ENCODE measurements at regions not wholly inside any gene's neighbourhood (a gene's known extent, or its start where the extent isn't known, plus 50 kb on each side); places are given as distances from the start of the nearest gene placed in this dataset.

DNA sequence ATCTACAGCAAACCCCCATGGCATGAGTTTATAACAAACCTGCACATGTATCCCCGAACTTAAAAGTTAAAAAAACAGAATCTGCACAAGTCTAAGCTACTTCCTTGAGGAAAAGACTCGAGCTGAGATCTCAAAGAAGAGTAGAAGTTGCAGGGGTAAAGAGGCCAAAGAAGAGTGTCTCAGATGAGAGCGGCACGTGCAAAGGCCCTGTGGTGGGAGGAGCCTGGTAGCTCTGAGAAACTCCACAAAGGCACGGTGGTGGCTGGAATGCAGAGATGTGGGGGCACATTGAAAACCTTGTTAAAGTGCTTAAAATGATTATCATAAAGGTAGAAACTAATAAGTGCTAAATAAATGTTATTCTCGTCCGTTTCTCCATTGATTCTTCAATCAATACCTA is 103.2 kb upstream of the GRK3 start:
- TF ChIP-seq, protein P1, sequence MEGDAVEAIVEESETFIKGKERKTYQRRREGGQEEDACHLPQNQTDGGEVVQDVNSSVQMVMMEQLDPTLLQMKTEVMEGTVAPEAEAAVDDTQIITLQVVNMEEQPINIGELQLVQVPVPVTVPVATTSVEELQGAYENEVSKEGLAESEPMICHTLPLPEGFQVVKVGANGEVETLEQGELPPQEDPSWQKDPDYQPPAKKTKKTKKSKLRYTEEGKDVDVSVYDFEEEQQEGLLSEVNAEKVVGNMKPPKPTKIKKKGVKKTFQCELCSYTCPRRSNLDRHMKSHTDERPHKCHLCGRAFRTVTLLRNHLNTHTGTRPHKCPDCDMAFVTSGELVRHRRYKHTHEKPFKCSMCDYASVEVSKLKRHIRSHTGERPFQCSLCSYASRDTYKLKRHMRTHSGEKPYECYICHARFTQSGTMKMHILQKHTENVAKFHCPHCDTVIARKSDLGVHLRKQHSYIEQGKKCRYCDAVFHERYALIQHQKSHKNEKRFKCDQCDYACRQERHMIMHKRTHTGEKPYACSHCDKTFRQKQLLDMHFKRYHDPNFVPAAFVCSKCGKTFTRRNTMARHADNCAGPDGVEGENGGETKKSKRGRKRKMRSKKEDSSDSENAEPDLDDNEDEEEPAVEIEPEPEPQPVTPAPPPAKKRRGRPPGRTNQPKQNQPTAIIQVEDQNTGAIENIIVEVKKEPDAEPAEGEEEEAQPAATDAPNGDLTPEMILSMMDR (IDR thresholded peaks at IDR 0.05 in 2 of 3, conservative IDR thresholded peaks at IDR 0.05 in 1 of 3; ENCODE audit: borderline replicate concordance in 1 of 3, insufficient read depth in 1 of 3, low read depth in 2 of 3, low read length in 2 of 3): no peak
- no peak for TF ChIP-seq POLR2A (IDR thresholded peaks at IDR 0.05; ENCODE audit: borderline replicate concordance, extremely low read depth, insufficient read depth, insufficient read length)
- TF ChIP-seq EZH2phosphoT487 (IDR thresholded peaks at IDR 0.05; ENCODE audit: borderline replicate concordance): no peak
- TF ChIP-seq, protein P2, sequence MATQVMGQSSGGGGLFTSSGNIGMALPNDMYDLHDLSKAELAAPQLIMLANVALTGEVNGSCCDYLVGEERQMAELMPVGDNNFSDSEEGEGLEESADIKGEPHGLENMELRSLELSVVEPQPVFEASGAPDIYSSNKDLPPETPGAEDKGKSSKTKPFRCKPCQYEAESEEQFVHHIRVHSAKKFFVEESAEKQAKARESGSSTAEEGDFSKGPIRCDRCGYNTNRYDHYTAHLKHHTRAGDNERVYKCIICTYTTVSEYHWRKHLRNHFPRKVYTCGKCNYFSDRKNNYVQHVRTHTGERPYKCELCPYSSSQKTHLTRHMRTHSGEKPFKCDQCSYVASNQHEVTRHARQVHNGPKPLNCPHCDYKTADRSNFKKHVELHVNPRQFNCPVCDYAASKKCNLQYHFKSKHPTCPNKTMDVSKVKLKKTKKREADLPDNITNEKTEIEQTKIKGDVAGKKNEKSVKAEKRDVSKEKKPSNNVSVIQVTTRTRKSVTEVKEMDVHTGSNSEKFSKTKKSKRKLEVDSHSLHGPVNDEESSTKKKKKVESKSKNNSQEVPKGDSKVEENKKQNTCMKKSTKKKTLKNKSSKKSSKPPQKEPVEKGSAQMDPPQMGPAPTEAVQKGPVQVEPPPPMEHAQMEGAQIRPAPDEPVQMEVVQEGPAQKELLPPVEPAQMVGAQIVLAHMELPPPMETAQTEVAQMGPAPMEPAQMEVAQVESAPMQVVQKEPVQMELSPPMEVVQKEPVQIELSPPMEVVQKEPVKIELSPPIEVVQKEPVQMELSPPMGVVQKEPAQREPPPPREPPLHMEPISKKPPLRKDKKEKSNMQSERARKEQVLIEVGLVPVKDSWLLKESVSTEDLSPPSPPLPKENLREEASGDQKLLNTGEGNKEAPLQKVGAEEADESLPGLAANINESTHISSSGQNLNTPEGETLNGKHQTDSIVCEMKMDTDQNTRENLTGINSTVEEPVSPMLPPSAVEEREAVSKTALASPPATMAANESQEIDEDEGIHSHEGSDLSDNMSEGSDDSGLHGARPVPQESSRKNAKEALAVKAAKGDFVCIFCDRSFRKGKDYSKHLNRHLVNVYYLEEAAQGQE (IDR thresholded peaks at IDR 0.05; ENCODE audit: low read depth): no peak
- TF ChIP-seq SP1 (IDR thresholded peaks at IDR 0.05; ENCODE audit: low read depth): no peak
- no peak for TF ChIP-seq EZH2 (IDR thresholded peaks at IDR 0.05)
- no peak for TF ChIP-seq SRF (IDR thresholded peaks at IDR 0.05; ENCODE audit: low read depth)
- TF ChIP-seq, protein P3, sequence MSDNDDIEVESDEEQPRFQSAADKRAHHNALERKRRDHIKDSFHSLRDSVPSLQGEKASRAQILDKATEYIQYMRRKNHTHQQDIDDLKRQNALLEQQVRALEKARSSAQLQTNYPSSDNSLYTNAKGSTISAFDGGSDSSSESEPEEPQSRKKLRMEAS (IDR thresholded peaks at IDR 0.05): no peak
